HEK293T (cell line): ENCODE measurements at regions not wholly inside any gene's neighbourhood (a gene's known extent, or its start where the extent isn't known, plus 50 kb on each side); places are given as distances from the start of the nearest gene placed in this dataset.

Source experiments
- CTBP1 ChIP-seq: fragments of 450-650 bp; IDR thresholded peaks from 2 replicates; pipeline ENCODE4 v1.6.1; 2016; ENCODE audit warnings: borderline replicate concordance
- ELF4 ChIP-seq: fragments of 450-650 bp; IDR thresholded peaks from 2 replicates; pipeline ENCODE4 v1.6.1; 2017; ENCODE audit warnings: antibody characterized with exemption
- PKNOX1 ChIP-seq: fragments of 450-650 bp; IDR thresholded peaks from 2 replicates; pipeline ENCODE4 v1.6.1; 2016

- TF ChIP-seq CTBP1 (no peak), PKNOX1 (no peak), ELF4 (no peak)
These were observed 500.3 kb downstream of the ARHGEF28 start for GRCh38 chr5:74126294-74126693.
